Esophagus squamous epithelium (tissue), 4 donors: ENCODE measurements at regions not wholly inside any gene's neighbourhood (a gene's known extent, or its start where the extent isn't known, plus 50 kb on each side); places are given as distances from the start of the nearest gene placed in this dataset.

Source experiments
- CTCF ChIP-seq, 6 experiments: fragments of 450-650 bp in 4 of 6; fragments of 200-600 bp in 2 of 6; sonication (generic) in 2 of 6; IDR thresholded peaks; one replicate each; pipeline ENCODE4 v1.5.1; 2016 to 2019; ENCODE audit warnings: antibody characterized with exemption in 6 of 6, mild to moderate bottlenecking in 4 of 6, moderate library complexity in 4 of 6
- POLR2A ChIP-seq, 4 donors: fragments of 450-650 bp; IDR thresholded peaks; one replicate each; pipeline ENCODE4 v1.6.1; 2017; ENCODE audit warnings: antibody characterized with exemption in 4 of 4, mild to moderate bottlenecking in 4 of 4, moderate library complexity in 3 of 4

DNA sequence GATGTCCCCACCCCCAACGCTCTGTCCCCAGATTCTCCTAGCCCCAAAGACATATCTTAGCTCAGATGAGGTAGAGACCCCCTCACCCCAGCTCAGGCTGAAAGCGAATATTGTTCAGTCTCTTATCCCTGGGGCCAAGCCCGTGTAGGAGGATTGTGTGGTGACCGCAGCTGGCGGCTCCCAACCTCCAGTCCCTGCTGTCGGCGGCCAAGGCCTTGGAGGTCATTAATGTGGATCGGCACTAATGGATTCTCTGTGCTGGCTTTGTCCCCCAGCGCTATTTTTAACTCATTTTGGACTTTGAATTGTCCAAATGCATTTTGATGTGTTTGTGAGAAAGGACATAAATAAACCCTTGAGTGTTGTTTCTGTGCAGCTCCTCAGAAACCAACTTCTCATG lies 124.2 kb downstream of the UQCRFS1 start:
- no peak for TF ChIP-seq CTCF (IDR thresholded peaks at IDR 0.05)
- TF ChIP-seq POLR2A (IDR thresholded peaks at IDR 0.05) = no peak
